Panc1 (cell line): ENCODE measurements at regions not wholly inside any gene's neighbourhood (a gene's known extent, or its start where the extent isn't known, plus 50 kb on each side); places are given as distances from the start of the nearest gene placed in this dataset.

Experiments
- POLR2AphosphoS5 ChIP-seq: IDR thresholded peaks from 2 replicates; pipeline ENCODE4 v1.6.1; 2012; ENCODE audit warnings: mild to moderate bottlenecking, low read depth, low read length, moderate library complexity
- TF ChIP-seq, protein P1 (sequence below): fragments of 450-650 bp; IDR thresholded peaks from 2 replicates; pipeline ENCODE4 v1.5.1; 2017; ENCODE audit warnings: mild to moderate bottlenecking

DNA sequence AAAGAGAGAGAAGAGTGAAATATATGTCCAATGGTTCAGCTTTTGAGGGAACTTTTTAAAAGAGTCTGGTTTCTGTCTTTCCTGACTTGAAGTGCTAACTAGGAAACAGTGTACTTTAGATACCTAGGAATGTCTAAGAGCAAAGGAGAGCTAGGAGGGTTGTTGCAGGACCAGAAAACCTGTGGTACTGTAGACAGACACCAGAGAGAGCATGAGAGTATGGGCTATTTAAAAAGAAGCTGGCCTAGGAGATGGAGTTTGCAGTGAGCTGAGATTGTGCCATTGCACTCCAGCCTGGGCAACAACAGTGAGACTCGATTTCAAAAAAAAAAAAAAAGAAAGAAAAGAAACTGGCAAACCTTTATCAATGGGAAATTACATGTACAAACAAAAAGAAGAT is 223.9 kb downstream of the FAT4 start:
- TF ChIP-seq, protein P1, sequence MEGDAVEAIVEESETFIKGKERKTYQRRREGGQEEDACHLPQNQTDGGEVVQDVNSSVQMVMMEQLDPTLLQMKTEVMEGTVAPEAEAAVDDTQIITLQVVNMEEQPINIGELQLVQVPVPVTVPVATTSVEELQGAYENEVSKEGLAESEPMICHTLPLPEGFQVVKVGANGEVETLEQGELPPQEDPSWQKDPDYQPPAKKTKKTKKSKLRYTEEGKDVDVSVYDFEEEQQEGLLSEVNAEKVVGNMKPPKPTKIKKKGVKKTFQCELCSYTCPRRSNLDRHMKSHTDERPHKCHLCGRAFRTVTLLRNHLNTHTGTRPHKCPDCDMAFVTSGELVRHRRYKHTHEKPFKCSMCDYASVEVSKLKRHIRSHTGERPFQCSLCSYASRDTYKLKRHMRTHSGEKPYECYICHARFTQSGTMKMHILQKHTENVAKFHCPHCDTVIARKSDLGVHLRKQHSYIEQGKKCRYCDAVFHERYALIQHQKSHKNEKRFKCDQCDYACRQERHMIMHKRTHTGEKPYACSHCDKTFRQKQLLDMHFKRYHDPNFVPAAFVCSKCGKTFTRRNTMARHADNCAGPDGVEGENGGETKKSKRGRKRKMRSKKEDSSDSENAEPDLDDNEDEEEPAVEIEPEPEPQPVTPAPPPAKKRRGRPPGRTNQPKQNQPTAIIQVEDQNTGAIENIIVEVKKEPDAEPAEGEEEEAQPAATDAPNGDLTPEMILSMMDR: no peak
- no peak for TF ChIP-seq POLR2AphosphoS5
